ENCODE measurements at regions not wholly inside any gene's neighbourhood (a gene's known extent, or its start where the extent isn't known, plus 50 kb on each side); places are given as distances from the start of the nearest gene placed in this dataset.

DNA sequence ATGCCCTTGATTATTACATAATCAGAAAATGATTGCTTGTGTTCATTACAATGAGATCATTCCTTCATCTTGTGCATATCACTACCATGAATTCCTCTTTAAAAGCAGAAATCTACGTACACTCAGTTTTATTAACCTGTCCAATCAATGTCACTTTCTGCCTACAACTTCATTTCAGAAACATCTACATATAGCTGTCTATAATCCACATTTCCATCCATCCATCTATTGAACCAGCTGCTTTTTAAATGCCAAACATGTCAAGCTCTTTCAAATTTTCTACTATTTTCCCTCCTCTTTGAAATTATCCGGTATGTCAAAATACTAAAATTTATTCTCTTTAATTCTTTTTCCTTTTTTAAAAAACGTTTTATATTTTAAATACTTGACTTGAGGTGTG lies 462.0 kb downstream of the GABRG1 start:
- RAD21 ChIA-PET (ENCODE audit: unreplicated experiment): no interaction called here
- no peaks in the 10 kb centered on the region for H3K27me3 ChIP-seq (replicated peaks in 1 of 2; ENCODE audit: control insufficient read depth in 2 of 2, insufficient read depth in 2 of 2, low read length in 1 of 2)
- CTCF ChIA-PET: no interaction called here
- H3K4me2 ChIP-seq (ENCODE audit: control insufficient read depth, insufficient read depth): no peak overlapping the region
- H3K36me3 ChIP-seq (ENCODE audit: control insufficient read depth in 2 of 2, insufficient read depth in 2 of 2, low read length in 1 of 2): no peaks in the 10 kb centered on the region
- no peaks in the 10 kb centered on the region for H3K79me2 ChIP-seq (ENCODE audit: control insufficient read depth, insufficient read depth, low read length)
- no peak overlapping the region for H2AFZ ChIP-seq (ENCODE audit: control insufficient read depth, low read depth, low read length)
- FAIRE-seq: no peak
- in situ Hi-C loops (cut with MboI): no loop called here
- no peak for ATAC-seq
- WGBS (ENCODE audit: insufficient coverage, insufficient replicate concordance, low lambda C conversion rate, missing lambda C conversion rate): 12% methylated on average over 3 of the region's 3 CpGs
- BruUV-seq (replicated peaks): no TSS peak
- no peaks in the 10 kb centered on the region for H4K20me1 ChIP-seq (ENCODE audit: control insufficient read depth, insufficient read depth)
- H3K4me1 ChIP-seq (ENCODE audit: control insufficient read depth, insufficient read depth, low read length): no peaks in the 10 kb centered on the region
- DNase-seq (ENCODE audit: low read depth, low spot score): no peak
- H3K9ac ChIP-seq (ENCODE audit: control insufficient read depth, insufficient read depth, low read length): no peak overlapping the region
- intact Hi-C loops (cut with micrococcal nuclease; ENCODE audit: unreplicated experiment): no loop called here
- POLR2A ChIA-PET: no interaction called here
- no peaks in the 10 kb centered on the region for H3K9me3 ChIP-seq (replicated peaks; ENCODE audit: control insufficient read depth, insufficient read depth, low read length)
- SMC1A ChIA-PET (ENCODE audit: uncharacterized antibody, unreplicated experiment): interaction anchor here (1.1 kb wide), 1 partner anchor 26 kb away, joined by 3 read pairs; no protein-coding TSS in a partner anchor
- H3K4me3 ChIP-seq: no peak overlapping the region
- no peak overlapping the region for H3K27ac ChIP-seq (ENCODE audit: control insufficient read depth, insufficient read depth)
- no peak for TF ChIP-seq NR2F1 (conservative IDR thresholded peaks at IDR 0.05)
- TF ChIP-seq, protein P1, sequence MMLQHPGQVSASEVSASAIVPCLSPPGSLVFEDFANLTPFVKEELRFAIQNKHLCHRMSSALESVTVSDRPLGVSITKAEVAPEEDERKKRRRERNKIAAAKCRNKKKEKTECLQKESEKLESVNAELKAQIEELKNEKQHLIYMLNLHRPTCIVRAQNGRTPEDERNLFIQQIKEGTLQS (IDR thresholded peaks at IDR 0.05; ENCODE audit: borderline replicate concordance, extremely low read depth, low read depth, low read length): no peak
- TF ChIP-seq CBX5 (IDR thresholded peaks at IDR 0.05; ENCODE audit: low read depth): no peak
- no peak for TF ChIP-seq ZSCAN29 (IDR thresholded peaks at IDR 0.05)
- no peak for TF ChIP-seq TAF1 (IDR thresholded peaks at IDR 0.05; ENCODE audit: borderline replicate concordance, low read depth, low read length)
- TF ChIP-seq MYB (IDR thresholded peaks at IDR 0.05; ENCODE audit: borderline replicate concordance, low read depth, low read length): no peak
- no peak for TF ChIP-seq ZBED1 (IDR thresholded peaks at IDR 0.05; ENCODE audit: borderline replicate concordance)
- TF ChIP-seq TBL1XR1 (IDR thresholded peaks at IDR 0.05; ENCODE audit: low read depth, low read length): no peak
- no peak for TF ChIP-seq BRCA1 (IDR thresholded peaks at IDR 0.05; ENCODE audit: low read depth, low read length)
- TF ChIP-seq, protein P2, sequence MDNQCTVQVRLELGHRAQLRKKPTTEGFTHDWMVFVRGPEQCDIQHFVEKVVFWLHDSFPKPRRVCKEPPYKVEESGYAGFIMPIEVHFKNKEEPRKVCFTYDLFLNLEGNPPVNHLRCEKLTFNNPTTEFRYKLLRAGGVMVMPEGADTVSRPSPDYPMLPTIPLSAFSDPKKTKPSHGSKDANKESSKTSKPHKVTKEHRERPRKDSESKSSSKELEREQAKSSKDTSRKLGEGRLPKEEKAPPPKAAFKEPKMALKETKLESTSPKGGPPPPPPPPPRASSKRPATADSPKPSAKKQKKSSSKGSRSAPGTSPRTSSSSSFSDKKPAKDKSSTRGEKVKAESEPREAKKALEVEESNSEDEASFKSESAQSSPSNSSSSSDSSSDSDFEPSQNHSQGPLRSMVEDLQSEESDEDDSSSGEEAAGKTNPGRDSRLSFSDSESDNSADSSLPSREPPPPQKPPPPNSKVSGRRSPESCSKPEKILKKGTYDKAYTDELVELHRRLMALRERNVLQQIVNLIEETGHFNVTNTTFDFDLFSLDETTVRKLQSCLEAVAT (IDR thresholded peaks at IDR 0.05): no peak
- no peak for TF ChIP-seq IRF4 (IDR thresholded peaks at IDR 0.05; ENCODE audit: low read depth, low read length)
- no peak for TF ChIP-seq FOXK2 (IDR thresholded peaks at IDR 0.05)
- no peak for TF ChIP-seq NFYB (IDR thresholded peaks at IDR 0.05; ENCODE audit: insufficient read depth, low read depth, low read length)
- TF ChIP-seq, protein P3, sequence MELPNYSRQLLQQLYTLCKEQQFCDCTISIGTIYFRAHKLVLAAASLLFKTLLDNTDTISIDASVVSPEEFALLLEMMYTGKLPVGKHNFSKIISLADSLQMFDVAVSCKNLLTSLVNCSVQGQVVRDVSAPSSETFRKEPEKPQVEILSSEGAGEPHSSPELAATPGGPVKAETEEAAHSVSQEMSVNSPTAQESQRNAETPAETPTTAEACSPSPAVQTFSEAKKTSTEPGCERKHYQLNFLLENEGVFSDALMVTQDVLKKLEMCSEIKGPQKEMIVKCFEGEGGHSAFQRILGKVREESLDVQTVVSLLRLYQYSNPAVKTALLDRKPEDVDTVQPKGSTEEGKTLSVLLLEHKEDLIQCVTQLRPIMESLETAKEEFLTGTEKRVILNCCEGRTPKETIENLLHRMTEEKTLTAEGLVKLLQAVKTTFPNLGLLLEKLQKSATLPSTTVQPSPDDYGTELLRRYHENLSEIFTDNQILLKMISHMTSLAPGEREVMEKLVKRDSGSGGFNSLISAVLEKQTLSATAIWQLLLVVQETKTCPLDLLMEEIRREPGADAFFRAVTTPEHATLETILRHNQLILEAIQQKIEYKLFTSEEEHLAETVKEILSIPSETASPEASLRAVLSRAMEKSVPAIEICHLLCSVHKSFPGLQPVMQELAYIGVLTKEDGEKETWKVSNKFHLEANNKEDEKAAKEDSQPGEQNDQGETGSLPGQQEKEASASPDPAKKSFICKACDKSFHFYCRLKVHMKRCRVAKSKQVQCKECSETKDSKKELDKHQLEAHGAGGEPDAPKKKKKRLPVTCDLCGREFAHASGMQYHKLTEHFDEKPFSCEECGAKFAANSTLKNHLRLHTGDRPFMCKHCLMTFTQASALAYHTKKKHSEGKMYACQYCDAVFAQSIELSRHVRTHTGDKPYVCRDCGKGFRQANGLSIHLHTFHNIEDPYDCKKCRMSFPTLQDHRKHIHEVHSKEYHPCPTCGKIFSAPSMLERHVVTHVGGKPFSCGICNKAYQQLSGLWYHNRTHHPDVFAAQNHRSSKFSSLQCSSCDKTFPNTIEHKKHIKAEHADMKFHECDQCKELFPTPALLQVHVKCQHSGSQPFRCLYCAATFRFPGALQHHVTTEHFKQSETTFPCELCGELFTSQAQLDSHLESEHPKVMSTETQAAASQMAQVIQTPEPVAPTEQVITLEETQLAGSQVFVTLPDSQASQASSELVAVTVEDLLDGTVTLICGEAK (IDR thresholded peaks at IDR 0.05; ENCODE audit: borderline replicate concordance): no peak
- TF ChIP-seq USF2 (IDR thresholded peaks at IDR 0.05; ENCODE audit: borderline replicate concordance, low read depth, low read length): no peak
- no peak for TF ChIP-seq STAT3 (IDR thresholded peaks at IDR 0.05; ENCODE audit: low read depth, low read length)

Data from GM12878 (cell line).